ENCODE measurements at regions not wholly inside any gene's neighbourhood (a gene's known extent, or its start where the extent isn't known, plus 50 kb on each side); places are given as distances from the start of the nearest gene placed in this dataset.

GRCh38 chr2:234761910-234762309, 189.9 kb upstream of the SH3BP4 start:
- ChIA-PET POLR2A (no interaction called here), CTCF (no interaction called here)
- DNase-seq (ENCODE audit: extremely low spot score) = no peak
- TF ChIP-seq, protein P1, sequence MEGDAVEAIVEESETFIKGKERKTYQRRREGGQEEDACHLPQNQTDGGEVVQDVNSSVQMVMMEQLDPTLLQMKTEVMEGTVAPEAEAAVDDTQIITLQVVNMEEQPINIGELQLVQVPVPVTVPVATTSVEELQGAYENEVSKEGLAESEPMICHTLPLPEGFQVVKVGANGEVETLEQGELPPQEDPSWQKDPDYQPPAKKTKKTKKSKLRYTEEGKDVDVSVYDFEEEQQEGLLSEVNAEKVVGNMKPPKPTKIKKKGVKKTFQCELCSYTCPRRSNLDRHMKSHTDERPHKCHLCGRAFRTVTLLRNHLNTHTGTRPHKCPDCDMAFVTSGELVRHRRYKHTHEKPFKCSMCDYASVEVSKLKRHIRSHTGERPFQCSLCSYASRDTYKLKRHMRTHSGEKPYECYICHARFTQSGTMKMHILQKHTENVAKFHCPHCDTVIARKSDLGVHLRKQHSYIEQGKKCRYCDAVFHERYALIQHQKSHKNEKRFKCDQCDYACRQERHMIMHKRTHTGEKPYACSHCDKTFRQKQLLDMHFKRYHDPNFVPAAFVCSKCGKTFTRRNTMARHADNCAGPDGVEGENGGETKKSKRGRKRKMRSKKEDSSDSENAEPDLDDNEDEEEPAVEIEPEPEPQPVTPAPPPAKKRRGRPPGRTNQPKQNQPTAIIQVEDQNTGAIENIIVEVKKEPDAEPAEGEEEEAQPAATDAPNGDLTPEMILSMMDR (IDR thresholded peaks at IDR 0.05; ENCODE audit: control extremely low read depth, extremely low read depth, low read depth, missing control alignments) = no peak

DNA sequence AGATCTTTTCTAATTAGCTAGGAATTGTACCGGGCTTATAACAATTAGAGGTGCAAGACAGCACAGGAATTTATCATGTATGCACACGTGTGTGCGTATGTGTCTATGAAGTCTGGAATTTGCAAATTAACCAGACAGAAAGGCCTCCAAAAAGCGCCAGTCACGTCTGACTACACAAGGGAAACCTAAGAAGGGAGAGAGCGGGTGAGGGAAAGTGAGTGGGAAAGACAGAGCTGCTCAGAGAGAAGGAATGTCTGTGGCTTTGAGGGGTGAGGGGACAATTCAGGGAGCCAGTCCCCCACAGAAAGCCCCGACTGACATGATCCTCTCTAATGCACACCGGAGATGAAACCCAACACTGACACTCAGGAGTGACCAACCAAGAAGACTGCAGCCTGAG, 197.7 kb upstream of the SH3BP4 start:
- CTCF ChIA-PET = no interaction called here
- TF ChIP-seq, protein P1 (IDR thresholded peaks at IDR 0.05; ENCODE audit: control extremely low read depth, extremely low read depth, low read depth, missing control alignments) = no peak
- no peak for DNase-seq (ENCODE audit: extremely low spot score)
- POLR2A ChIA-PET = no interaction called here

GRCh38 chr2:234753701-234754100, 198.1 kb upstream of the SH3BP4 start:
- ChIA-PET POLR2A (no interaction called here), CTCF (no interaction called here)
- TF ChIP-seq, protein P1 (IDR thresholded peaks at IDR 0.05; ENCODE audit: control extremely low read depth, extremely low read depth, low read depth, missing control alignments) = no peak
- DNase-seq (ENCODE audit: extremely low spot score) = no peak

DNA sequence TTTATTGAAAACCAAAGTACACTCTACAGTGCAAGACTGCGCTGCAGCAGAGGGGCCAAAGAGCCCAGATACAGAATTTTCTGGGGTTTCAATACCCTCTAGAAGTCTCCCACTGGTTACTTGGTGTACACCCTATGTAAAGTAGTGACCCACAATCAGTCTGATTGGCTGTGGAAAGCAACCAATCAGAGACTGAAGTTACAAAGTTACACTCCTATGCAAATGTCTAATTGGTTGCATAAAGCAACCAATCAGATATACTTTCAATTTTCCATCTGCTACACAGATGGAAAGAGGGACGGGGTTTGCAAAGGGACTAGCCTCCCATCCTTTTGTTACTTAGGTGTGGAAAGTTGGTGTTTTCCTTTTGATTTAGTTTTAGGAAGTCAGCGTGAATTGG, 198.9 kb upstream of the SH3BP4 start:
- DNase-seq (ENCODE audit: extremely low spot score) = no peak
- TF ChIP-seq, protein P1 (IDR thresholded peaks at IDR 0.05; ENCODE audit: control extremely low read depth, extremely low read depth, low read depth, missing control alignments) = no peak
- ChIA-PET CTCF (no interaction called here), POLR2A (no interaction called here)

DNA sequence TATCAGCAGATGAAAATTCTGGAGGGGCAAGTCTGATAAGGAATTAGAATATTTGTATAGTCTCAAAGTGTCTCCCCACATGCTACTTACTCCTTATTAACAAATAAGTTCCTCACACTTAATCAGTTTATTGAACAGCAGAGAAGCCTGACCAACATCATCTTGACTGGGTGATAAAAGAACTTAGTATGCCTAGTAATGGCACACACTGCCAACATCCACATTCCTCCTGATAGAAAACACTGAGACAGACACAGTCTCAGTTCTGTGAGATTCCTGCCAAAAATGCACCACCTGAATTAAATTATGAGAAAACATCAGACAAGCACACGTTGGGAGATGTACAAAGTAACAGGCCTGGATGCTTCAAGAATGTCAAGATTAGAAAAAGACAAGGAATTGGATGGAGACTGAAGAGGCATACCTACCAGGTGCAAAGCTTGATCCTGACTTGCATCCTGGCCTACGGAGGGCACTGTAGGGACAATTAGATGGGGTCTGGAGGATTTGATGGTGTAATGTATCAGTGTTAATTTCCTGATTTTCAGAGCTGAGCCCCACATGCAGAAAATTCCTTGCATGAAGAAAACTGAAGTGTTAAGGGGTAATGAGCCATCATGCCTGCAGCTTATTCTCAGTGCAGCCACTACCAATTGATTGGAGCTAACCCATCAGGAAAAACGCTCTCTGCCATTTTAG, 200.4 kb upstream of the SH3BP4 start:
- DNase-seq (ENCODE audit: extremely low spot score) = no peak
- TF ChIP-seq, protein P1 (IDR thresholded peaks at IDR 0.05; ENCODE audit: control extremely low read depth, extremely low read depth, low read depth, missing control alignments) = no peak
- POLR2A ChIA-PET = no interaction called here
- CTCF ChIA-PET = no interaction called here

DNA sequence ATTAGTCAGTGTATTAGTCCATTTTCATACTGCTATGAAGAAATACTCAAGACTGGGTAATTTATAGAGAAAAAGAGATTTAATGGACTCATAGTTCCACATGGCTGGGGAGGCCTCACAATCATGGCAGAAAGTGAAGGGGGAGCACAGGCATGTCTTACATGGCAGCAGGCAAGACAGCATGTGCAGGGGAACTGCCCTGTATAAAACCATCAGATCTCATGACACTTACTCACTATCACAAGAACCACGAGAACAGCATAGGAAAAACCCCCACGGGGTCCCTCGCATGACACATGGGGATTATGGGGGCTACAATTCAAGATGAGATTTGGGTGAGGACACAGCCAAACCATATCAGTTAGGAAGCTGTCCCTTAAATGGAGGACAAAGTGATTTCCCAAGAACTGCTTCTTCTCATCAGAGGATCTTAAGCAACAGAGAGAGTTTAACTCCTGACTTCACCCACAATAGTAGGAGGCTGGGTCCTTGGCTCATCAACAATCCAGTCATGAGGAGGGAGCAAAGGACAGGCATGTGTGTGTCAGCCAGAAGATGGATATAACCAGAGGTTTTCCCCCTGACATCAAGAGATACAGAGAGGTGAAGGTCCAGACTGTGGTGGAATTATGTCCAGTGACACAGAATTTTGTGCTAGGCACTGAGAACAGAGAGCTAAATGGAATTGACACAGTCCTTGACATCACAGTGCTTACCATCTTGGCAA, 203.8 kb upstream of the SH3BP4 start:
- CTCF ChIA-PET = no interaction called here
- no peak for DNase-seq (ENCODE audit: extremely low spot score)
- POLR2A ChIA-PET = no interaction called here
- TF ChIP-seq, protein P1 (IDR thresholded peaks at IDR 0.05; ENCODE audit: control extremely low read depth, extremely low read depth, low read depth, missing control alignments) = no peak

Measured in GM10248 (cell line).